HEK293 (cell line): ENCODE measurements at regions not wholly inside any gene's neighbourhood (a gene's known extent, or its start where the extent isn't known, plus 50 kb on each side); places are given as distances from the start of the nearest gene placed in this dataset.

Experiments used
- CTCF ChIA-PET: fragments of 350-600 bp; formaldehyde crosslinking; extraction: SDS; loops from one replicate; lab custom pipeline; 2021; ENCODE audit warnings: antibody characterized with exemption; lab: Yijun Ruan, JAX
- POLR2A ChIA-PET: fragments of 300-600 bp; formaldehyde crosslinking; extraction: SDS; loops from one replicate; lab custom pipeline; 2020; ENCODE audit warnings: antibody characterized with exemption, inconsistent platforms; lab: Yijun Ruan, JAX
- H3K27ac ChIP-seq: fragments of 200-500 bp; sonication (Bioruptor generic); 2 replicates; pipeline ENCODE4 v1.5.1; 2014; ENCODE audit warnings: low read depth, low read length, control low read depth, inconsistent platforms; ENCODE audit errors: extremely low read depth
- H3K36me3 ChIP-seq, 2 experiments: fragments of 200-500 bp in 1 of 2; sonication (Bioruptor generic) in 1 of 2; 1 replicate in 1 of 2; 2 replicates in 1 of 2; pipeline ENCODE4 v1.5.1; 2014 to 2017; ENCODE audit warnings: inconsistent platforms in 2 of 2, low read length in 2 of 2; ENCODE audit not compliant: control insufficient read depth in 2 of 2, insufficient read depth in 1 of 2
- H3K4me1 ChIP-seq: fragments of 200-500 bp; sonication (Bioruptor generic); 2 replicates; pipeline ENCODE4 v1.5.1; 2014; ENCODE audit warnings: mild to moderate bottlenecking, low read length, inconsistent platforms; ENCODE audit not compliant: control insufficient read depth, insufficient read depth
- H3K4me3 ChIP-seq: 2 replicates; pipeline ENCODE4 v1.5.1; 2011; ENCODE audit warnings: low read depth, mild to moderate bottlenecking, control low read depth, low read length, moderate library complexity
- H3K9me3 ChIP-seq: fragments of 200-500 bp; sonication (Bioruptor generic); 2 replicates; pipeline ENCODE4 v1.5.1; 2014; ENCODE audit warnings: low read depth, low read length, inconsistent platforms; ENCODE audit not compliant: control insufficient read depth, insufficient read depth
- BCL6B ChIP-seq: fragments of 450-650 bp; formaldehyde crosslinking; IDR thresholded peaks from 2 replicates; pipeline ENCODE4 v1.5.1; 2017; ENCODE audit warnings: missing biosample characterization, missing genetic modification characterization
- HIC1 ChIP-seq: fragments of 450-650 bp; formaldehyde crosslinking; IDR thresholded peaks from 2 replicates; pipeline ENCODE4 v1.5.1; 2016; ENCODE audit warnings: missing biosample characterization, missing genetic modification characterization
- HOXC10 ChIP-seq: sonication (generic); formaldehyde crosslinking; IDR thresholded peaks from 2 replicates; pipeline ENCODE4 v1.8.1; 2023; ENCODE audit warnings: mild to moderate bottlenecking, missing genetic modification reagents
- PRDM6 ChIP-seq: fragments of 450-650 bp; formaldehyde crosslinking; IDR thresholded peaks from 2 replicates; pipeline ENCODE4 v1.5.1; 2017; ENCODE audit warnings: missing biosample characterization, missing genetic modification characterization
- ZBTB10 ChIP-seq: fragments of 450-650 bp; formaldehyde crosslinking; IDR thresholded peaks from 2 replicates; pipeline ENCODE4 v1.5.1; 2016; ENCODE audit warnings: missing biosample characterization, missing genetic modification characterization
- ZFHX2 ChIP-seq: fragments of 450-650 bp; formaldehyde crosslinking; conservative IDR thresholded peaks from 2 replicates; pipeline ENCODE4 v1.5.1; 2016; ENCODE audit warnings: missing biosample characterization, missing genetic modification characterization
- ZNF133 ChIP-seq: fragments of 450-650 bp; formaldehyde crosslinking; IDR thresholded peaks from 2 replicates; pipeline ENCODE4 v1.5.1; 2016; ENCODE audit warnings: missing biosample characterization, missing genetic modification characterization
- ZNF146 ChIP-seq: fragments of 450-650 bp; formaldehyde crosslinking; IDR thresholded peaks from 2 replicates; pipeline ENCODE4 v1.5.1; 2016; ENCODE audit warnings: missing biosample characterization, missing genetic modification characterization
- ZNF184 ChIP-seq: fragments of 450-650 bp; IDR thresholded peaks from 2 replicates; pipeline ENCODE4 v1.5.1; 2018; ENCODE audit warnings: missing biosample characterization, mild to moderate bottlenecking, missing genetic modification characterization
- ZNF19 ChIP-seq: fragments of 450-650 bp; formaldehyde crosslinking; IDR thresholded peaks from 2 replicates; pipeline ENCODE4; 2016; ENCODE audit warnings: missing biosample characterization, missing genetic modification characterization, low read depth
- ZNF274 ChIP-seq, 2 experiments: fragments of 200-500 bp in 1 of 2; fragments of 450-650 bp in 1 of 2; sonication (Bioruptor generic) in 1 of 2; formaldehyde crosslinking in 1 of 2; IDR thresholded peaks; 2 replicates each; pipeline versions ENCODE4 v1.5.1 to v1.6.1; 2014 to 2016; ENCODE audit warnings: borderline replicate concordance in 1 of 2, inconsistent platforms in 1 of 2, low read length in 1 of 2, missing biosample characterization in 1 of 2, missing genetic modification characterization in 1 of 2
- ZNF335 ChIP-seq: fragments of 450-650 bp; formaldehyde crosslinking; conservative IDR thresholded peaks from 2 replicates; pipeline ENCODE4 v1.5.1; 2016; ENCODE audit warnings: missing biosample characterization, missing genetic modification characterization
- ZNF366 ChIP-seq: fragments of 450-650 bp; formaldehyde crosslinking; conservative IDR thresholded peaks from 2 replicates; pipeline ENCODE4 v1.5.1; 2016; ENCODE audit warnings: missing biosample characterization, missing genetic modification characterization
- ZNF521 ChIP-seq: fragments of 450-650 bp; formaldehyde crosslinking; IDR thresholded peaks from 2 replicates; pipeline ENCODE4 v1.5.1; 2017; ENCODE audit warnings: missing biosample characterization, mild to moderate bottlenecking, missing genetic modification characterization
- ZNF571 ChIP-seq: fragments of 450-650 bp; formaldehyde crosslinking; IDR thresholded peaks from 2 replicates; pipeline ENCODE4 v1.5.0; 2017; ENCODE audit warnings: missing biosample characterization, missing genetic modification characterization
- ZNF621 ChIP-seq: fragments of 450-650 bp; formaldehyde crosslinking; IDR thresholded peaks from 2 replicates; pipeline ENCODE4 v1.5.1; 2017; ENCODE audit warnings: missing biosample characterization, missing genetic modification characterization
- ZNF624 ChIP-seq: fragments of 450-650 bp; formaldehyde crosslinking; IDR thresholded peaks from 2 replicates; pipeline ENCODE4 v1.5.1; 2017; ENCODE audit warnings: missing biosample characterization, missing genetic modification characterization
- ZNF639 ChIP-seq: fragments of 450-650 bp; formaldehyde crosslinking; IDR thresholded peaks from 2 replicates; pipeline ENCODE4 v1.5.1; 2016; ENCODE audit warnings: missing biosample characterization, missing genetic modification characterization
- ZNF645 ChIP-seq: fragments of 450-650 bp; formaldehyde crosslinking; IDR thresholded peaks from 2 replicates; pipeline ENCODE4; 2016; ENCODE audit warnings: missing biosample characterization, missing genetic modification characterization
- ZNF677 ChIP-seq: fragments of 450-650 bp; IDR thresholded peaks from 2 replicates; pipeline ENCODE4 v1.5.0; 2018; ENCODE audit warnings: missing biosample characterization, mild to moderate bottlenecking, missing genetic modification characterization, moderate library complexity
- ZXDB ChIP-seq: fragments of 450-650 bp; formaldehyde crosslinking; IDR thresholded peaks from 2 replicates; pipeline ENCODE4 v1.5.1; 2016; ENCODE audit warnings: missing biosample characterization, missing genetic modification characterization

GRCh38 chr4:96263291-96263690 lies 423.4 kb downstream of the PDHA2 start:
- CTCF ChIA-PET: no interaction called here

GRCh38 chr4:96264941-96265463 lies 425.1 kb downstream of the PDHA2 start:
- POLR2A ChIA-PET: no interaction called here
- Histone ChIP-seq H3K36me3 (no peaks in the 10 kb centered on the region), H3K9me3 (no peaks in the 10 kb centered on the region), H3K4me1 (no peaks in the 10 kb centered on the region), H3K27ac (no peak overlapping the region), H3K4me3 (no peak overlapping the region)
- CTCF ChIA-PET: no interaction called here
- TF ChIP-seq PRDM6 (tag by site-specific recombination) (no peak), ZNF645 (no peak), ZFHX2 (tag by site-specific recombination) (no peak), ZNF146 (no peak), ZNF274 (IDR thresholded peaks at IDR 0.05; ENCODE audit: low read length) (no peak), ZNF274 (tag by site-specific recombination; IDR thresholded peaks at IDR 0.05; ENCODE audit: borderline replicate concordance) (no peak), BCL6B (tag by site-specific recombination) (no peak), ZNF639 (tag by site-specific recombination) (no peak), ZNF19 (tag by site-specific recombination) (no peak)

More at GRCh38 chr4:96263291-96263690, 423.4 kb downstream of the PDHA2 start:
- Histone ChIP-seq H3K4me1 (no peaks in the 10 kb centered on the region), H3K36me3 (no peaks in the 10 kb centered on the region), H3K9me3 (no peaks in the 10 kb centered on the region), H3K27ac (no peak overlapping the region), H3K4me3 (no peak overlapping the region)
- POLR2A ChIA-PET: no interaction called here
- TF ChIP-seq ZNF521 (tag by site-specific recombination) (no peak), ZBTB10 (tag by site-specific recombination) (no peak), HIC1 (tag by site-specific recombination) (no peak), ZNF19 (tag by site-specific recombination) (no peak), ZNF366 (tag by site-specific recombination) (no peak), ZXDB (no peak), ZNF677 (tag by site-specific recombination) (no peak), ZNF133 (tag by site-specific recombination) (no peak), ZNF335 (no peak), ZNF624 (tag by site-specific recombination) (no peak), HOXC10 (CRISPR knock-in tag) (no peak), ZNF184 (no peak), ZNF621 (tag by site-specific recombination) (no peak), ZNF571 (tag by site-specific recombination) (no peak)
